HCT116 (cell line): ENCODE measurements at regions not wholly inside any gene's neighbourhood (a gene's known extent, or its start where the extent isn't known, plus 50 kb on each side); places are given as distances from the start of the nearest gene placed in this dataset.

Source experiments
- ATAC-seq: fragments of 200-7000 bp; cut with Tn5 transposase; 2 replicates; pipeline ENCODE4 v1.9.1; 2020; ENCODE audit warnings: mild to moderate bottlenecking, moderate library complexity
- BruUV-seq: library from RNA; stranded (reverse); fragments of 400-500 nt; replicated peaks from 2 replicates; lab custom pipeline; 2021; lab: Mats Ljungman, UMichigan
- CTCF ChIA-PET: fragments of 300-600 bp; sonication (Branson Sonifier 250); formaldehyde crosslinking; loops from one replicate; lab custom pipeline; 2021; ENCODE audit warnings: antibody characterized with exemption; lab: Charles Lee
- POLR2A ChIA-PET: fragments of 300-600, 350-600 bp; sonication (Branson Sonifier 250); formaldehyde crosslinking; loops from one replicate; lab custom pipeline; 2021; ENCODE audit warnings: antibody characterized with exemption; lab: Charles Lee
- RAD21 ChIA-PET, 2 experiments: fragments of 300-600 bp; sonication (Branson Sonifier 250); formaldehyde crosslinking; loops; one replicate each; lab custom pipeline; 2023; ENCODE audit warnings: low total read pairs in 2 of 2; ENCODE audit not compliant: uncharacterized antibody in 2 of 2, unreplicated experiment in 2 of 2, low non-redundant PET in 1 of 2; lab: Charles Lee
- DNase-seq: peaks from one replicate; pipeline ENCODE4 v3.0.0-alpha.2; 2010; ENCODE audit warnings: low read depth, low spot score
- H2AFZ ChIP-seq: fragments of 200-600 bp; shearing (Covaris generic), sonication (generic); 2 replicates; pipeline ENCODE4 v1.6.1; 2017; ENCODE audit warnings: low read depth, mixed run types, mixed read lengths, antibody characterized with exemption, low read length; ENCODE audit not compliant: poor library complexity, severe bottlenecking
- H3K27ac ChIP-seq: 2 replicates; pipeline ENCODE4 v1.5.1; 2012; ENCODE audit warnings: low read depth, low read length
- H3K27me3 ChIP-seq: fragments of 200-600 bp; sonication (generic); 2 replicates; pipeline ENCODE4 v1.6.1; 2016; ENCODE audit warnings: mixed run types, low read length, mixed read lengths; ENCODE audit not compliant: insufficient read depth
- H3K36me3 ChIP-seq, 2 experiments: fragments of 200-500 bp in 1 of 2; fragments of 200-600 bp in 1 of 2; sonication (Bioruptor generic) in 1 of 2; sonication (generic) in 1 of 2; 2 replicates each; pipeline versions ENCODE4 v1.5.1 to v1.6.1; 2014 to 2016; ENCODE audit warnings: low read length in 2 of 2, inconsistent platforms in 1 of 2, mixed read lengths in 1 of 2, mixed run types in 1 of 2; ENCODE audit not compliant: insufficient read depth in 2 of 2, control insufficient read depth in 1 of 2
- H3K4me1 ChIP-seq, 2 experiments: fragments of 200-600 bp in 1 of 2; sonication (generic) in 1 of 2; 2 replicates each; pipeline versions ENCODE4 v1.5.1 to v1.6.1; 2012 to 2017; ENCODE audit warnings: low read length in 2 of 2, inconsistent platforms in 1 of 2, mild to moderate bottlenecking in 1 of 2, mixed read lengths in 1 of 2, mixed run types in 1 of 2, moderate library complexity in 1 of 2; ENCODE audit not compliant: insufficient read depth in 2 of 2, control insufficient read depth in 1 of 2
- H3K4me2 ChIP-seq: fragments of 200-600 bp; sonication (generic); 2 replicates; pipeline ENCODE4 v1.6.1; 2017; ENCODE audit warnings: mixed run types, low read length, mixed read lengths
- H3K4me3 ChIP-seq, 2 experiments: fragments of 200-600 bp in 1 of 2; sonication (generic) in 1 of 2; replicated peaks in 1 of 2; 2 replicates each; pipeline ENCODE4 v1.5.1; 2011 to 2016; ENCODE audit warnings: low read length in 2 of 2, control low read depth in 1 of 2, low read depth in 1 of 2, mild to moderate bottlenecking in 1 of 2, mixed read lengths in 1 of 2, mixed run types in 1 of 2
- H3K79me2 ChIP-seq: fragments of 200-600 bp; sonication (generic); 2 replicates; pipeline ENCODE4 v1.6.1; 2017; ENCODE audit warnings: mild to moderate bottlenecking, mixed run types, low read length, moderate library complexity, mixed read lengths; ENCODE audit not compliant: insufficient read depth
- H3K9ac ChIP-seq: fragments of 200-600 bp; sonication (generic); 2 replicates; pipeline ENCODE4 v1.6.1; 2016; ENCODE audit warnings: low read length, mixed read lengths
- H3K9me2 ChIP-seq: fragments of 200-600 bp; sonication (generic), shearing (Covaris generic); 2 replicates; pipeline ENCODE4 v1.6.1; 2017; ENCODE audit warnings: mixed run types, mild to moderate bottlenecking, moderate library complexity; ENCODE audit not compliant: insufficient read depth
- H3K9me3 ChIP-seq, 2 experiments: fragments of 200-500 bp in 1 of 2; fragments of 200-600 bp in 1 of 2; sonication (Bioruptor generic) in 1 of 2; sonication (generic) in 1 of 2; 2 replicates each; pipeline ENCODE4 v1.6.1; 2014 to 2017; ENCODE audit warnings: low read length in 2 of 2, mixed read lengths in 2 of 2, inconsistent platforms in 1 of 2, low read depth in 1 of 2, mild to moderate bottlenecking in 1 of 2, mixed run types in 1 of 2, moderate library complexity in 1 of 2; ENCODE audit not compliant: control insufficient read depth in 1 of 2, insufficient read depth in 1 of 2
- H4K20me1 ChIP-seq: fragments of 200-600 bp; sonication (generic), shearing (Covaris generic); 2 replicates; pipeline ENCODE4 v1.6.1; 2017; ENCODE audit warnings: mixed run types, mild to moderate bottlenecking, moderate library complexity; ENCODE audit not compliant: insufficient read depth
- CBX3 ChIP-seq: IDR thresholded peaks from 2 replicates; pipeline ENCODE4 v1.6.1; 2012; ENCODE audit warnings: low read depth
- EGR1 ChIP-seq: IDR thresholded peaks from 2 replicates; pipeline ENCODE4 v1.6.1; 2012; ENCODE audit warnings: low read depth
- ELF1 ChIP-seq: IDR thresholded peaks from 2 replicates; pipeline ENCODE4 v1.6.1; 2012; ENCODE audit warnings: low read depth, borderline replicate concordance
- EZH2 ChIP-seq: fragments of 200-600 bp; sonication (generic); IDR thresholded peaks from 2 replicates; pipeline ENCODE4 v1.6.1; 2017; ENCODE audit warnings: antibody characterized with exemption, mixed run types
- FOSL1 ChIP-seq: IDR thresholded peaks from 2 replicates; pipeline ENCODE4 v1.6.1; 2012; ENCODE audit warnings: low read depth
- JUND ChIP-seq: IDR thresholded peaks from 2 replicates; pipeline ENCODE4 v1.6.1; 2012
- POLR2A ChIP-seq: IDR thresholded peaks from 2 replicates; pipeline ENCODE4 v1.7.0; 2011; ENCODE audit warnings: borderline replicate concordance; ENCODE audit not compliant: insufficient read depth, insufficient read length; ENCODE audit errors: extremely low read depth
- POLR2AphosphoS5 ChIP-seq: IDR thresholded peaks from 2 replicates; pipeline ENCODE4 v1.6.1; 2011; ENCODE audit warnings: mild to moderate bottlenecking, low read depth, low read length, moderate library complexity
- RAD21 ChIP-seq: IDR thresholded peaks from 2 replicates; pipeline ENCODE4 v1.6.1; 2012; ENCODE audit warnings: low read depth, mild to moderate bottlenecking
- SIN3A ChIP-seq: IDR thresholded peaks from 2 replicates; pipeline ENCODE4 v1.6.1; 2012; ENCODE audit warnings: low read depth
- SRF ChIP-seq: IDR thresholded peaks from 2 replicates; pipeline ENCODE4 v1.6.1; 2012; ENCODE audit warnings: low read depth
- TCF7L2 ChIP-seq: IDR thresholded peaks from 2 replicates; pipeline ENCODE4 v1.7.0; 2011; ENCODE audit warnings: borderline replicate concordance, inconsistent platforms; ENCODE audit not compliant: insufficient read depth, insufficient read length; ENCODE audit errors: extremely low read depth
- YY1 ChIP-seq: IDR thresholded peaks from 2 replicates; pipeline ENCODE4 v1.6.1; 2011; ENCODE audit warnings: low read length, low read depth, moderate library complexity, mild to moderate bottlenecking; ENCODE audit not compliant: insufficient replicate concordance; ENCODE audit errors: extremely low read depth
- ZFX ChIP-seq: fragments of 450-650 bp; IDR thresholded peaks from 2 replicates; pipeline ENCODE4 v1.6.1; 2017
- ZNF274 ChIP-seq: fragments of 200-500 bp; sonication (Bioruptor generic); IDR thresholded peaks from 2 replicates; pipeline ENCODE4 v1.6.1; 2014; ENCODE audit warnings: mild to moderate bottlenecking, low read depth, low read length, inconsistent platforms
- intact Hi-C: fragments of 100-400 bp; cut with micrococcal nuclease; formaldehyde crosslinking; loops from 2 replicates; pipeline ENCODE4 v1.10.0; 2022
- TF ChIP-seq, protein P1 (sequence below): IDR thresholded peaks from 2 replicates; pipeline ENCODE4 v1.6.1; 2012; ENCODE audit warnings: low read depth
- TF ChIP-seq, protein P2 (sequence below): IDR thresholded peaks from 2 replicates; pipeline ENCODE4 v1.6.1; 2011; ENCODE audit warnings: mild to moderate bottlenecking, low read length, moderate library complexity; ENCODE audit not compliant: insufficient replicate concordance; ENCODE audit errors: extremely low read depth

DNA sequence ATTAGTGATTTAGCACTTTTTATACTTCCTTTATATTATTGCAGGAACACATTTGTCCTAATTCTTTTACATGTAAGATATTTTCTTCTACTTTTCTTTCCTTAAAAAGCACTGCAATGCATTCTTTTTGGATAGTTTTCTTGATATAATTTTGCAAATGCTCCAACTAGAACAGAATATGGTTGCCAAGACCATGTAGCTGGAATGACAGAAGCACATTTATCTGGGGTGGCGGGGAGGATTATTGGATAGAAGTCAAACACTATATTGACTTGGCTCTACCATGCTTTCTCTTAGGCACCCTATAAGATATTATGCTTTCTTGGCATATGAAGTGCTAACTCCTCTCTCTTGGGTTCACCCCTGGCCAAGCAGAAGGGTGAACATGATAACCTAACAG lies 983.5 kb downstream of the FAT4 start:
- Histone ChIP-seq H3K36me3 (no peaks in the 10 kb centered on the region), H3K9me3 (peaks cover 0 to 3% of the 10 kb centered on the region in 2 experiments; a peak in 1 of 4 replicates), H3K9ac (no peak overlapping the region), H3K79me2 (no peaks in the 10 kb centered on the region), H3K9me2 (no peaks in the 10 kb centered on the region), H3K27me3 (no peaks in the 10 kb centered on the region), H3K4me2 (no peak overlapping the region), H3K4me1 (no peaks in the 10 kb centered on the region), H3K4me3 (no peak overlapping the region), H4K20me1 (no peaks in the 10 kb centered on the region), H2AFZ (no peak overlapping the region), H3K27ac (no peak overlapping the region)
- RAD21 ChIA-PET, result no interaction called here
- ATAC-seq, result no peak
- no TSS peak for BruUV-seq
- POLR2A ChIA-PET, result no interaction called here
- TF ChIP-seq ZFX (no peak), FOSL1 (no peak), SIN3A (no peak), CBX3 (no peak), YY1 (no peak), EGR1 (no peak), SRF (no peak), ELF1 (no peak), ZNF274 (no peak), EZH2 (no peak), POLR2AphosphoS5 (no peak), TCF7L2 (no peak)
- no peak for DNase-seq
- intact Hi-C loops, result no loop called here
- CTCF ChIA-PET, result no interaction called here

DNA sequence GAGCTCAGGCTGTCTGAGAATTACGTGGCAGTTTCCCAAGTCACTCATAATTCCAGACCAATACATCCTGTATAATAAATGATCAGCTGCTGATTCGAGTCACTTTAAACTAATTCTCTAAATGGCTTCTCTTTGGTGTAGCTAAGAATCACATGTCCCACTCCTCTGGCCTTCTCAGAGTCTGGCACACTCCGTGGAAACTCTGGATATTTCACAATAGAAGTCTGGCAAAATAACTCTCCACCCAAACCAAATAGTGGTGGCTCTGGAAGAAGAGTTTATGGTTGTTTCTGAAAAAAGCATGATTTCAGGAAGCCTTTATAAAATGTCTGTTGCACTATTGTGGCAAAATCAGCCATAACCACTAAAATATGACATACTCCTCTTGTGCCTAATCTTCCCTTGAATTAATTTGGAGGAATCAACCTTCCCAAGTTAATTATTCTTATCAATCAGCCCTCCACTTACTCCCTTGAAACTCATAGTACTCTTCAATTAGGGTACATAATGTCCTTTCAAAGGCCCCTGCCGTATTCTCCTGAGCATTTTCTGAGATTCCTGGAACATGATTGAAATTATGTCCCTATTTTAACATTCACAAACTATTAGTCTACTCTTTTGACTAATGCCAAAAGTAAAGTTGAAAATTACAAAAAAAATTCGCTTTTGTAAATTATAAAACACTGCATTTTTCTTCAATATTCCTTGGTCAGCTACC lies 991.6 kb downstream of the FAT4 start:
- H3K79me2 ChIP-seq, result no peaks in the 10 kb centered on the region
- DNase-seq (no peak), ATAC-seq (no peak)
- no peak overlapping the region for H3K4me3 ChIP-seq
- H3K9me3 ChIP-seq, result no peaks in the 10 kb centered on the region
- H3K27me3 ChIP-seq, result no peaks in the 10 kb centered on the region
- intact Hi-C loops, result no loop called here
- ChIA-PET RAD21 (no interaction called here), CTCF (no interaction called here), POLR2A (no interaction called here)
- H3K4me2 ChIP-seq, result no peak overlapping the region
- H2AFZ ChIP-seq, result no peak overlapping the region
- no TSS peak for BruUV-seq
- no peak overlapping the region for H3K9ac ChIP-seq
- no peaks in the 10 kb centered on the region for H3K36me3 ChIP-seq
- no peak overlapping the region for H3K27ac ChIP-seq
- peaks cover 3% of the 10 kb centered on the region; the same call in 1 of the 2 replicates for H3K9me2 ChIP-seq
- no peaks in the 10 kb centered on the region for H3K4me1 ChIP-seq
- H4K20me1 ChIP-seq, result no peaks in the 10 kb centered on the region
- TF ChIP-seq, protein P1, sequence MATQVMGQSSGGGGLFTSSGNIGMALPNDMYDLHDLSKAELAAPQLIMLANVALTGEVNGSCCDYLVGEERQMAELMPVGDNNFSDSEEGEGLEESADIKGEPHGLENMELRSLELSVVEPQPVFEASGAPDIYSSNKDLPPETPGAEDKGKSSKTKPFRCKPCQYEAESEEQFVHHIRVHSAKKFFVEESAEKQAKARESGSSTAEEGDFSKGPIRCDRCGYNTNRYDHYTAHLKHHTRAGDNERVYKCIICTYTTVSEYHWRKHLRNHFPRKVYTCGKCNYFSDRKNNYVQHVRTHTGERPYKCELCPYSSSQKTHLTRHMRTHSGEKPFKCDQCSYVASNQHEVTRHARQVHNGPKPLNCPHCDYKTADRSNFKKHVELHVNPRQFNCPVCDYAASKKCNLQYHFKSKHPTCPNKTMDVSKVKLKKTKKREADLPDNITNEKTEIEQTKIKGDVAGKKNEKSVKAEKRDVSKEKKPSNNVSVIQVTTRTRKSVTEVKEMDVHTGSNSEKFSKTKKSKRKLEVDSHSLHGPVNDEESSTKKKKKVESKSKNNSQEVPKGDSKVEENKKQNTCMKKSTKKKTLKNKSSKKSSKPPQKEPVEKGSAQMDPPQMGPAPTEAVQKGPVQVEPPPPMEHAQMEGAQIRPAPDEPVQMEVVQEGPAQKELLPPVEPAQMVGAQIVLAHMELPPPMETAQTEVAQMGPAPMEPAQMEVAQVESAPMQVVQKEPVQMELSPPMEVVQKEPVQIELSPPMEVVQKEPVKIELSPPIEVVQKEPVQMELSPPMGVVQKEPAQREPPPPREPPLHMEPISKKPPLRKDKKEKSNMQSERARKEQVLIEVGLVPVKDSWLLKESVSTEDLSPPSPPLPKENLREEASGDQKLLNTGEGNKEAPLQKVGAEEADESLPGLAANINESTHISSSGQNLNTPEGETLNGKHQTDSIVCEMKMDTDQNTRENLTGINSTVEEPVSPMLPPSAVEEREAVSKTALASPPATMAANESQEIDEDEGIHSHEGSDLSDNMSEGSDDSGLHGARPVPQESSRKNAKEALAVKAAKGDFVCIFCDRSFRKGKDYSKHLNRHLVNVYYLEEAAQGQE, result no peak
- TF ChIP-seq TCF7L2 (no peak), ZNF274 (no peak), SIN3A (no peak), ZFX (no peak), RAD21 (no peak), POLR2A (no peak), POLR2AphosphoS5 (no peak), JUND (no peak)
- TF ChIP-seq, protein P2, sequence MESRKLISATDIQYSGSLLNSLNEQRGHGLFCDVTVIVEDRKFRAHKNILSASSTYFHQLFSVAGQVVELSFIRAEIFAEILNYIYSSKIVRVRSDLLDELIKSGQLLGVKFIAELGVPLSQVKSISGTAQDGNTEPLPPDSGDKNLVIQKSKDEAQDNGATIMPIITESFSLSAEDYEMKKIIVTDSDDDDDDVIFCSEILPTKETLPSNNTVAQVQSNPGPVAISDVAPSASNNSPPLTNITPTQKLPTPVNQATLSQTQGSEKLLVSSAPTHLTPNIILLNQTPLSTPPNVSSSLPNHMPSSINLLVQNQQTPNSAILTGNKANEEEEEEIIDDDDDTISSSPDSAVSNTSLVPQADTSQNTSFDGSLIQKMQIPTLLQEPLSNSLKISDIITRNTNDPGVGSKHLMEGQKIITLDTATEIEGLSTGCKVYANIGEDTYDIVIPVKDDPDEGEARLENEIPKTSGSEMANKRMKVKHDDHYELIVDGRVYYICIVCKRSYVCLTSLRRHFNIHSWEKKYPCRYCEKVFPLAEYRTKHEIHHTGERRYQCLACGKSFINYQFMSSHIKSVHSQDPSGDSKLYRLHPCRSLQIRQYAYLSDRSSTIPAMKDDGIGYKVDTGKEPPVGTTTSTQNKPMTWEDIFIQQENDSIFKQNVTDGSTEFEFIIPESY, result no peak
